HG02571 (cell line): ENCODE measurements at regions not wholly inside any gene's neighbourhood (a gene's known extent, or its start where the extent isn't known, plus 50 kb on each side); places are given as distances from the start of the nearest gene placed in this dataset.
"Not testable (repeated sequence)": the region's sequence is repeated elsewhere in the genome, so short reads cannot be mapped to it uniquely, and the experiment has no call there.

Source experiments
- ATAC-seq: cut with Tn5 transposase; IDR thresholded peaks from one replicate; pipeline ENCODE4 v1.9.1; 2021; ENCODE audit warnings: mild to moderate bottlenecking, moderate library complexity; ENCODE audit not compliant: unreplicated experiment

DNA sequence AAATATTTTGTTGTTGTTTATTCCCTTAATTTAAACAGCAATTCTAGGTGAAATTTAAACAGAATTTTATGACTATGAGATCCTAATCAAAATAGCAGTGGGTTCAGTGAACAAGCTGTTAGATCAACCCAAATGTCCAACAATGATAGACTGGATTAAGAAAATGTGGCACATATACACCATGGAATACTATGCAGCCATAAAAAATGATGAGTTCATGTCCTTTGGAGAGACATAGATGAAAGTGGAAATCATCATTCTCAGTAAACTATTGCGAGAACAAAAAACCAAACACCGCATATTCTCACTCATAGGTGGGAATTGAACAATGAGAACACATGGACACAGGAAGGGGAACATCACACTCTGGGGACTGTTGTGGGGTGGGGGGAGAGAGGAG lies 407.3 kb upstream of the ADAMTSL1 start:
- ATAC-seq = not testable (repeated sequence)

DNA sequence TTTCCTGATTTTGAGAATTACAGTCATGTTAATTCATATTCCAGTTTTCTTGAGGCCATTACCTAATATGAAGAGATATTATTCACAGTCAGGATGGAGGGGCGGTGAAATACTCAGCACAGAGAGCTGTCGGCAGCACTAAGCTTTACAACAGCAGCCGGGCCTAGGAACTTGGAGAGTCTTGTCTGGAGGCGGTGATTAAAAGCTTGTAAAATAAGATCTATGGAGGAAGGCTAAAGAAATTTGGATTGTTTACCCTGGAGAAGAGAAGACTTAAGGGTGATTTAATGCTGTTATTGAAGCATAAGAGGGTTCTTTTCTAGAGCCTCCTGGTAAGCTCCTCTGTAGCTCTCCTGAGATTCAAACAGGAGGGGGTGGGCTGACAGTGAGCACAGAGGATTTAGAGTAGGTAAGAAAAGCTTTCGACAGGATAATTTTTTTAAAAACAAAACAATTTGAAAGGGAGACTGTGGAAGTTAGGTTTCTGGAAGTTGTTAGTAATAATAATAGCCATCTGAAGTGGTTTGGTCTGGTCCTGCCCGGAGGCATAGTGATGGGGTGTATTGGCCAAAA lies 406.3 kb upstream of the ADAMTSL1 start:
- ATAC-seq = no peak

DNA sequence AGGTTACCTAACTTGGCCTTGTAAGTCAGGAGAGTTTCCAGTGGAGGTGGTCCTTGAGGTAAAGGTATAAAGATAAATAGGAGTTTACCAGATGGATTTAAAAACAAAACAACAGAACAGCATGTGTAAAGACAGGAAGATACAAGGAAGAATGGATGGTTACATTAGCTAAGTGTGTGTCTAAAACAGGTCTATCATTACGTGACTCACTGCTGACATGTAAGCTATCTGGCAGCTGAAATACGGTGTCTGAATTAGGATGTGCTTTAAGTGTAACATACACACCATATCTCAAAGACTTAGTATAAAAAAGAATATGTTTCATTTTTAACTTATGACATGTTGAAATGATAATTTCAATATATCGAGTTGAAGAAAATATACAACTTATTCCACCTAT lies 405.1 kb upstream of the ADAMTSL1 start:
- ATAC-seq = no peak

DNA sequence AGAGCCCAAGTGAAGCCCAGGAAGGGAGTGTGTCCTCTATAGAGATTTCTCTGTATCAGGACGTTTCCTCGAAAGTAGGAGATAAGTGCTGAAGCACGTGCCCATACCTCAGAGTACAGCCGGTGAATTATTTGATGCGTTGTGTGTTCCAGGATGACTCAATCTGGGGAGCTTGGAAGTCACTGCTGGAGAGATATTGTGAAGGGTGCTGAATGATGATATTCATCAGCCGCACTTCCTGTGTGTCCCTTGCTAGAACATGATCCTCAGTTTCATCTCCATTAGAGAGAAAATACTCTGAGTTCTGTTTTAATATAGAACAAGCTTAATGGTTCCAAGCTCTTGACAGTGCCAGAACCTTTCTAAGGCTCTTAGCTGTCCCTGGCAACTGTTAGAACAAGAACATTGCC lies 402.3 kb upstream of the ADAMTSL1 start:
- ATAC-seq = no peak

DNA sequence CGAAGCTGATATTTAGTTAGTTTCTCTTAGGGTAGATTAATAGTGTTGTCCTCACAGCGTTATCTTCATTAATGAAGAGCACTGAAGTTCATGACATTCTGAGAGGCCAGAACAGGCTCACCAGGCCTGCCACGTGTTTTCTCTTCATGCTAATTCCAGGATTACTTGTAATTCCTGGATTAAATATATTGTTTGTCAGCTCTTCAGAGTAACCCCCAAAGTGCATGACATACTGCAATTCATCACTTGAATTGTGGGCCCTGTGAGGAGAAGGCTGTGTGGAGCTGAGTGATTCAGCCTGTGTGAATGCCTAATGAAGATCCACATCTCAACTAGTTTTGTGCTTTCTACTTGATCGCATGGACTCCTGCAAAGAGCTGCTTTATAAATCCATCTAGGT lies 401.0 kb upstream of the ADAMTSL1 start:
- ATAC-seq = no peak

DNA sequence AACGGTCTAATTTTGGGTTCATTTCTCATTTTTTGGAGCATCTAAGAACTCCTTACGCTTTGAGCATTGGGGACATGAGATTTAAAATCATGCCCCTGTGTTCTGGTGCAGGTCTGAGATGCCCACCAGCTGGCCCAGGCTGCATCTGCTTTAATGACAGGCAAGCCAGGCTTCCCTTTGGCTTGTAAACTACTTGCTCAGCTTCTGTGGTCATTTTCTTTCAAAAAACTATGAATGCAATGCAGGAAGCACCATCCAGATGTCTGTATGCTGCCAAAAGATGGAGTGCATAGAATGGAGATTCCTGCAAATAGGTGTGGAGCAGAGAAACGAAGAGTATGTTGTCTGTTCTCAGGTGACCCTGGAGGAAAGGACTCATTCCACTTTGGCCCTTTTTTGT lies 399.9 kb upstream of the ADAMTSL1 start:
- no peak for ATAC-seq

DNA sequence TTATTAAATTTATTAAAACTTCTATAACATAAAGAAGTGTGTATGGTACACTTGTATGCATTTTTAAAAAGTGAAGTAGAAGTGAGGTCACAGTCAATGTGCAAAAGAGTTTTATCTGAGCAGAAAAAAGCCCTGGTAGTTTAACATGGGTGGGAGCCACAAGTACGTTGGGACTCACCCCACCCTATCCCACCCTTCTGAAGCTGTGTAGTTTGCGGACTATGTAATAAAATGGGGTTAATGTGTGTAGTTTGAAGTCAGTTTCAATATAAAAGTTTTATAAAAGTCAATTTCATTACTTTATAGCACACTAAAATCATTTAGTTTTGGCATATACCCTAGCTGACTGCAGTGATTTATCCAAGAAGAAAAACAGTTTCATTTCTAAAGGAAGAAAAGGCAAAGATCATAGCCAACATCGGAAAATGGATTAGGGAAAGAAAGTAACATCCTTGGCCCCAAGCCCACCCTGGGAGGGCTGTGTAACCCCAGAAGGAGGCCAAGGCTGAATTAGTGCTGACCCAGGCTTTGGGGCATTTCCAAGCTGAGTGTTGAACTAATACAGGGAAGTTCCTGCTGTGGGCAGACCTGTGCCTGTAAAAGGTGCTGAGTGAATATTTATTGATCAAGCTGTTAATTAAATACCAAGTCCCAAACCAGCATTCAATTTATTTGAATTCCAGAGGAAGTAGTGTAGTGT lies 398.6 kb upstream of the ADAMTSL1 start:
- no peak for ATAC-seq

DNA sequence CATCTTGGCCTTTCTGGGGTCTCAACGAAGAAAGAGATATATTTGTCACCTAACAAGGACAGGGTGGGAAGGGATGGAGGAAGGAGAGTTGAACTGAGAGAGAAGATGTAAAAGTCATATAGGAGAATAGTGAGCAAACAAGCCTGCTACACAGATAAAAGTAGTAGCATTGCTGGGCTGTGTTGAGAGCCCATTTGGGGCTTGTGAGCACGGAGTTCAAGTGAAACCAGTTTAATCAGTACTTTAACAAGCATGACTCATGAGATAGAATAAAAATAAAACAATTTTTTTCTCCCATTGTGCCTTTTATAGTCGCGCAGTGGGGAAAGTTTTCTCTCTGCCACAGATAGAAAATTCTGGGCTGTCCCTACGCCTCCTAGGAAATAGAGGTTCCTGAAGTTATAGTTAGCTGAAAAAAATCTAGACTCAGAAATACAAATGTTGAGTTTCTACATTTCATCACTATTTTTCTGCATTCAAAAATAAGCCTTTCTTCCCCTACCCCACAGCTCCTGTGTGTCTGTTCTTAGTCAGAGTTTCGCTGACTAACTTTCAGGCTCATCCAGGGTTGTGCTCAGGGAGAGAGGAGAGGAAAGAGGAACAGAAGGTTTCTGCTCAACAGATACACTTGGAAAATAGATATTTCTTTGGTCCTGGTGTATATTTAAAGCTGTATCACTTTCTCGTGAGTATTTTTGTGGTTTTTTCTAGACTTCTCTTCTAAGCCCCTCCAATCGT lies 395.8 kb upstream of the ADAMTSL1 start:
- ATAC-seq = no peak

DNA sequence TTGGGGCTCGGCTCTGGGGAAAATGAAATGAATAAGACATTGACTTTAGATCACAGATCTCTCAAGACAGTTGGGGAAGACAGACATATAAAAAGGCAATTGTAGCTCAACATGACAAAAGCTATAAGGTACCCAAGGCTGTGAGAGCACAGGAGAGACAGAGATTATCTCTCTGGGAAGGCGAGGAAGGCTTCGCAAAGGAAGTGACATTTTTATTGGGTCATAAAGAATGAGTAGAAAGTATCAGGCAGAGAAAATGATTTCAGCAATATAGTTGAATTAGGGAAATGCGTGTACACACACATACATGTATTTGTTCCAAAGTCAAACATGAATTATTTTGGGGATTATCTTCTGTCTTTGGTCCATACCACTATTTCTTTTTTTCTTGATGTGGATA lies 381.8 kb upstream of the ADAMTSL1 start:
- ATAC-seq = no peak

DNA sequence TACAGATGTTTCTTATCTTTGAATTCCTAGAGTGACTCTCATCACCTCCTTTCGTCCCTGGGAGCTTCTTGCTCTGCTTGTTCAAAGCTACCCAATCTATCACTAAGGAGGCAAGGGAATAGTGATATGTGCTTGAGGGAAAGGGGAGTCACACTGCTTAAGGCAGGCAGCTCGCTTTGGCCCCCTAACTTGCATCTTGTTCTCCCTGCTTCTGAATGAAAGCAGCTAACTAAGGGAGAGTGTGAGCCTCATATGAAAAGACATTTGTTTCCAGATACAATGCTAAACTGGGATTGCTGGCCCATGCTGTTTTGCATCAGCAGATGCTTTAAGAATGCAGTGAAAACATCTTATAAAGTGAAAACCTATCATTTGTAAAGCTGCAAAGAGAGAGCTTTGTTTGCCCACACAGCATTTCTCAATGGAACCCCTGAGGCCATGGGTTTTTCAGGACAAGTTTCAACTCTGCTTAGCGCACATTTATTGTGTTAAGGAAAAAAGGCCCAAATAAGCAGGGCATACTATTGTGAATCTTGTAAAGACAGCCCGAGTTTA lies 367.9 kb upstream of the ADAMTSL1 start:
- ATAC-seq = no peak

DNA sequence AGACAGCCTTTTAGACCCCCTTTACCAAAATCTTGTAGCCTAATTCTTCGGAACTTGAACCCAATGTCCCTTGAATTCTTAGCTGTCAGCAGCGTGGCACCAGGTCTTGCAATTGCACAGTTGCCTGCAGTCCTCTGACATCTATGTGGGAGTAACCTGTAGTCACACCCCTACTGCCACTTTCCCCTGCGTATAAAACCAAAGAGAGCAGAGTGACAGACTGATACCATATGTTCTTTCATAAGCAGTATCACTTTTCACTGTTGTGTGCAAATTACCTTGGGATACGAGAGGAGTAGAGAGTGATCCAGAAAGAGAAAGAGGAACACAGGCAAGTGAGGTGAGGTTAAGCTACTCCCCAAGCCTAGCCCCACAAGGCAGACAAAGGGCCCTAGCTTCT lies 364.3 kb upstream of the ADAMTSL1 start:
- ATAC-seq = no peak

DNA sequence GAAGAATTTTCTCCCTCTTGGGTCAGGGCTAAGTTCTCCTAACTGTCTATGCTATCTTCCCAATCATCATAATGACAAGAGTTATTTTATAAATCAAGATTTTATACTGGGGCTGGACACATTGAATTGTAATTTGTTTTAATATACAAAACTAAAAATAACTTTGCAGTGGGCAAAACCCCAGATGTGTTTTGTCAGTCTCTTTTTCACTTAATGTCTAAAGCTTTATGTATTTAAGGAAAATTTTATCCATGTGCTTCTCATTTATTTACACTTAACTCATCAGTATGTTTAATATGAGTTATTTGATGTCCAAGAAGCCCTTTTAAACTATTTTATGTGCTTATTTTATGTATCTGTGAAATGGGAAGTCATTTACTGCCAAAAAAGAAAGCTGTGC lies 362.8 kb upstream of the ADAMTSL1 start:
- ATAC-seq = no peak

DNA sequence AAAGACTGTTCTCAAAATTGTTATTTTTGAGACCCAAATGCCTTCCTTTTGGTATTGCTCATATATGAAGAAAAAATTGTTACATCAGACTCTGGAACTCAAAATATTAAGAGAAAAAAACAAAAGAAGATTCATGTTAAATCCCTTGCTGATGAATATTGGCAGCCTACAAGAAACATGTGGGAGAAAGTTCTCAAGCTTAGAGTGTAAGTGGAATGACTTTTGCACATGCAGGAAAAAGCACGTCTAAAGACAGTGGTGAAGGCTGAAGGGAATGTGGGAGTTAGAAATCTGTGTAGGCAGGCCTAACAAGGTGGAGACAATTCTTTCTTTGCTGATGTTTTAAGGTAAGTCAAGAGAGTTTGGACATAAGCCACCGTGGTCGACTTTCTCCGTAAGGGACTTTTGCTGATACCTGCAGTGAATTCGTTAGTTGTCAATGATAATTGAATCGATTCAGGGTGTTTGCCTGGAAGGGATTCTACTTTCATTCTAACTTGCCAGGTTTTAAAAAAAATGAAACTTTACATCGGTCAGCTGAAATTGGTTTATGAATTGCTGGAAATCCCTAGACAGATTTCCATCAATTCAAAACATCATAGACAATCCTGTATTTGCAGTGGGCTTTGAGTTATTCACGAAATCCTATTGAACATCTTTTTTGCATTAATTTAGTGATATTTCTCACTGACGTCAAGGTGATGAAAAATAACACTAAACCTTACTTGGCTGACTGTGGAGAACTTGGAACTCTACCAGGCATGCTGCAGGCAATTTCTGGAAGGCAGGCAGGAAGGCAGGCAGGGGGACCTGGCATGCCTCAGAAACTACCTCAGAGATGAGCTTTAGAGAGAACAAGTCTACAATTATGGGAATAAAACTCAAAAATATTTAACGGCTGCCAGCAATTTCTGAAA lies 359.1 kb upstream of the ADAMTSL1 start:
- no peak for ATAC-seq

DNA sequence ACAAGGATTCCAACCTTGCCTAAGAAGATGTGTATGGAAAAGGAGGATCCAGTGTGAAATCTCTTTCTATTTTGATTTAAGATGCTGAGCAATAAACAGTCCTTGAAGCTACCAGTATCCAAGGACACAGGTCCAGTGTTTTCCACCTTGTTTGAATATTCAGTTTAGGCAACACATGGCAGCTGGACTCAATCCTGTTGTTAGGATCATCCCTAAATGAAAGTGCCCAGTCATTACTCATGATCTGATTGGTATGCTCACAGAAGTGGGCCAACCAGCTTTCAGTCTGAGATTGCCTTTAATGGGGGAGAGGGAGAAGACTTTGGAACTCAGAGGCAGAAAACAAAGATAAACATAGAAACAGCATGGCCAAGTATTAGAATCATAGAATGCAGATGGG lies 355.7 kb upstream of the ADAMTSL1 start:
- no peak for ATAC-seq

DNA sequence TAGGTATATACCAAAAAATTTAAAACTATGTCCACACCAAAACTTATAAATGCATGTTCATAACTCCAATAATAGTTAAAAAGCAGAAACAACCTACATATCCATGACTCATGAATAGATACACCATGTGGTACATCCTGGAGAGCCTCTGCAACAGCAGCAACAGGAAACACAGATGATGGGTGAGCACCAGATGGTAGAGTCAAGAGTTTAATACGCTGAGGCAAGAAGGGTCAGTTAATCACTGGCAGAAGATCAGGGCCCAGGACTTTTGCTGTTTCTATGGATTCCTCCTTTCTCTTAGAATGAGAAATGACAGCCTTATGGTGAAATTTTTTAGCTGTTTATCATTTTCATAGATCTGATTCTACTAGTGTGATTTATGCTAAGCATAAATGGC lies 351.8 kb upstream of the ADAMTSL1 start:
- ATAC-seq = no peak

DNA sequence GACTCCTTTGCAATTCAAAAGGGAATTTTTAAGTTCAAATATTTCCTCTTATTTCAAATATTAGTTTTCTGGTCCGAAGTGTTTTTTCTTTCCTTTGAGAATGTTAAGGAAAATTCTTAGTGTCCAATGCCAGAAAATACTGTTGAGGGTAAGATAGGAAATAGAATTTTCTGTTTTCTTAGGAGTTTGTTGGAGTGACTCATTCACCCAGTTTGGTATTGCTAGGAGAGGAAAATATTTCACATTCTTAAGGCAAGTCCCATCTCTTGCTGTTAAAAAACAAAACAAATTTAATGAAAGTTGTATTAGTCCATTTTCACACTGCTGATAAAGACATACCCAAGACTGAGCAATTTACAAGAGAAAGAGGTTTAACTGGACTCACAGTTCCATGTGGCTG lies 349.2 kb upstream of the ADAMTSL1 start:
- ATAC-seq = no peak

DNA sequence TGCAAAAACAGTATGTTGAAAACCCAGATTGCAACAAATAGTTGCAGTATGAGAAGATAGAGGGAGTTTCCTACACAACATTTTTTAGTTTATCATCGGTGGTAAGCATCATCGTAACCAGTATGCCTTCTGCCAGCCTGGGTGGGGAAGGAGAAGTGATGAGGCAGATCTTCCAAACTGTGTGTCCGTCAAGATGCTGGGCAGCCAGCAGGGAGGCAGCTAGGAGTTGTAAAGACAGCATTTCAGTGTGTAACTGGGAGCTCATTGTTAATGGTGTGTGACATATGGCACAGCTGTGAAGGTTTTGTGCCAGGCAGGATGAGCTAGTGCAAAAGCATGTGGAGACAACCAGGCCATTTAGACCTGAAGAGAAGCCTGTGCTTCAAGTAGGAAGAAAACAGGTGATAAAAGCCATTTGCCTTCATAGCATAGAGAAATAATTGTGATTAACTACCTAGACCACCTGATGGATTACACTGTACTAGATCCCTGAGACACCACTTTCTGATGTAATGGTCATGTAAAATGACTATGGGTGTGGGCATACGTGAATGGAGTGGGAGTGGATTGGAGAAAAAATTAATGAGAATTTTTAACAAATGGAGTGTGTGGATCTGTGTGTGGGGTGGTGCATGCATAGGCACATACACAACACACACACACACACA lies 347.0 kb upstream of the ADAMTSL1 start:
- no peak for ATAC-seq

DNA sequence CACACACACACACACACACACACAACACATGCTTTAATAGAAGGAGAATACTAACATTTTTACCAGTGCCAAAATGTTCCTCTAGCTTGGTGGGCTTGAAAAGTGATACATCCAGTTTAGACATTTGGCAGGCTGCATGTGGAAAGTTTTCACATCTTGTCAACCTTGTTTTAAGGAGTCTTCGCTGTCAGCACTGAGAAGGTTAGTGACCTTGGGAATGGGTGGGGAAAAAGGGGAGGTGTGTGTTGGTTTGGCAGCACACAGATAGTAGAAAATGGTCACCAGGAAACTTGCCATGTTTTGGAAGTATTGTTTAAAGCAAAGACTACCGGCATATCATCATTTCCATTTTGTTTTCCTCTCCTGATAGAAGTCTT lies 346.5 kb upstream of the ADAMTSL1 start:
- no peak for ATAC-seq

DNA sequence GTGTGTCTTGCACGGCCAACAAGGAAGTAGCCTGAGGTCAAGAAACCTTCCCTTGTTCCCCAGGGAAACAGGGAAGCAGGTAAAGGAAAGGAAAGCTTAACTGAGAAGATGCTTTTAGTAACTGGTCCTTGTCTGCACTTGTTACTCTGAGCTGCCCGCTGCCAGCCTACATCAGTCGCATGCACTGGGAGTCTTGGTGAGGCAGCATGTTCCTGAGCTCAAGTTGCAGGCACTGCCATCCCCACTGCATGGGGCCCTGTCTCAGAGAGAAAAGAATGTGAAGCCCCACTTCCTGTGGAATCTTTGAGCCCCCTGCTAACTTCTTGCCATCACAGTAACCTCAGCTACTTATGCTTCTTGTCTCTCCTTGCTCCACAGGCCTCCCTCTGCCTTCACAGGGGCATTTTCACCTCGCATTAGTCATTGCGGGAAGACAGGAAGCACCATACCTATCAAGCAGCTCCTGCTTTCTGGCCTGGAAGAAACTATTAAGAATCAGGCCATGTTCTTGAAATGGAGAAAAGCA lies 344.1 kb upstream of the ADAMTSL1 start:
- ATAC-seq = no peak

DNA sequence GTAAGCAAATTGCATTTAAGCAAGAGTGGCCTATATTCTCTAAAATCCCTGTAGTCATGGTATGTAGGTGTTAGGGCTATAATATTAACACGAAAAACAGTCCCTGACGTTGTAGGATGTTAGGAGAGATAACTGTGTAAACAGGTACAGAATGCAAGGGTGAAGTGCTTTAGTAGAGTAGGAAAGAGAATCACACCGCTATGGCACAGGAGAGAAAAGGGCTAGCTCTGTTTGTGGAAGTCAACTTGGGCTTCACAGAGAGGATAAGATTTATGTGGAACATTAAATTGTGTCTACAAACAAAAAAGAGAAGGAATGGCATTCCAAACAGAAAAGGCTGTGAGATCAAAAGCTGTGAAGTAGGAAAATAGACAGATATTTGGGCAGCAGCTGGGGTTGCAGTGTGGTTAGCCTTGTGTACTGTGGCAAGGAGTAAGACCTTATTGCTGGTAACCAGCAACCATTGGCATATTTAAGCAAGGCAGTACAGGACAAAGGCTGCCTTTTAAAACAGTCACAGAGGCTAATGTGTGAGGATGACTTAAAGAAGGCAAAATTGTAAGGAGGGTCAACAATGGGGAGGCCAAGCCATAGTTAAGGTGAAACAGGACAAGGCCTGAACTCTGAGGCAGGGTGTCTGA lies 337.5 kb upstream of the ADAMTSL1 start:
- no peak for ATAC-seq
